Adrenal gland (tissue), 9 donors: ENCODE measurements at regions not wholly inside any gene's neighbourhood (a gene's known extent, or its start where the extent isn't known, plus 50 kb on each side); places are given as distances from the start of the nearest gene placed in this dataset.

Source experiments
- DNase-seq, 7 donors: peaks; one replicate each; pipeline ENCODE4 v3.0.0-alpha.2; 2019 to 2020
- H3K27ac ChIP-seq, 5 donors: fragments of 200-600 bp; sonication (generic) in 4 of 5; 1 replicate in 3 of 5; 2 replicates in 2 of 5; pipeline versions ENCODE4 v1.5.1 to v1.8.0; 2016 to 2020; ENCODE audit warnings: mild to moderate bottlenecking in 1 of 5
- H3K27me3 ChIP-seq: fragments of 200-600 bp; 2 replicates; pipeline ENCODE4 v1.8.0; 2021
- H3K36me3 ChIP-seq, 2 donors: fragments of 200-600 bp; replicated peaks in 1 of 2; 1 replicate in 1 of 2; 2 replicates in 1 of 2; pipeline versions ENCODE4 v1.5.1 to v1.8.0; 2018 to 2022
- H3K4me1 ChIP-seq, 2 donors: fragments of 200-600 bp; replicated peaks in 1 of 2; 1 replicate in 1 of 2; 2 replicates in 1 of 2; pipeline versions ENCODE4 v1.5.1 to v1.8.0; 2018 to 2021
- H3K4me3 ChIP-seq, 4 donors: fragments of 200-600 bp; sonication (generic) in 3 of 4; one replicate each; pipeline ENCODE4 v1.5.1; 2016 to 2018
- H3K9me3 ChIP-seq, 3 donors: fragments of 200-600 bp; sonication (generic) in 1 of 3; replicated peaks in 1 of 3; 1 replicate in 2 of 3; 2 replicates in 1 of 3; pipeline versions ENCODE4 v1.5.1 to v1.8.0; 2016 to 2021
- CTCF ChIP-seq, 6 experiments: fragments of 450-650 bp in 4 of 6; fragments of 200-600 bp in 2 of 6; sonication (generic) in 1 of 6; IDR thresholded peaks; 1 replicate in 5 of 6; 2 replicates in 1 of 6; pipeline versions ENCODE4 v1.5.1 to v1.8.0; 2016 to 2021; ENCODE audit warnings: antibody characterized with exemption in 6 of 6, mild to moderate bottlenecking in 2 of 6, moderate library complexity in 1 of 6
- POLR2A ChIP-seq, 2 donors: fragments of 450-650 bp; IDR thresholded peaks; one replicate each; pipeline ENCODE4 v1.6.1; 2017; ENCODE audit warnings: antibody characterized with exemption in 2 of 2, mild to moderate bottlenecking in 2 of 2, moderate library complexity in 1 of 2
- WGBS, 4 donors: extraction: QIAGEN DNeasy Blood & Tissue Kit in 2 of 4; methylation state at CpG; one replicate each; pipeline versions ENCODE4 v1.1.5 to v1.1.7; 2013 to 2017; 5-methylcytosine and 5-hydroxymethylcytosine counted together
- intact Hi-C, 2 donors: fragments of 100-400 bp; cut with DNase I; formaldehyde crosslinking; loops; one replicate each; pipeline versions ENCODE4 v1.14.1 to v1.15.0; 2022 to 2023
- donor health status: healthy with polysubstance abuse.
- donor health status: Bipolar disorder and iron deficiency.
- donor health status: DM: yes; HTN: yes; CAD: no.
- donor health status: DM: no; HTN: no; CAD: no.
- donor health status: DM: no; HTN: no; CAD: no.

- Histone ChIP-seq H3K4me1 (no peaks in the 10 kb centered on the region), H3K4me3 (no peak overlapping the region), H3K36me3 (no peaks in the 10 kb centered on the region), H3K9me3 (no peaks in the 10 kb centered on the region), H3K27me3 (no peaks in the 10 kb centered on the region), H3K27ac (no peak overlapping the region)
- WGBS, 4 donors, result 61 to 74% (median 68%) methylated on average over 3 of the region's 3 CpGs
- intact Hi-C loops, result no loop called here
- DNase-seq, result no peak
- TF ChIP-seq CTCF (IDR thresholded peaks at IDR 0.05), result no peak
- TF ChIP-seq POLR2A (IDR thresholded peaks at IDR 0.05), result no peak
Measured at GRCh38 chr18:41351430-41351829, 603.6 kb upstream of the PIK3C3 start.

GRCh38 chr18:41347057-41347456 lies 608.0 kb upstream of the PIK3C3 start:
- TF ChIP-seq POLR2A (IDR thresholded peaks at IDR 0.05), result no peak
- TF ChIP-seq CTCF (IDR thresholded peaks at IDR 0.05), result no peak
- WGBS, 4 donors, result 75 to 84% (median 79%) methylated on average over 3 of the region's 3 CpGs
- no peak overlapping the region for H3K4me3 ChIP-seq
- intact Hi-C loops, result no loop called here
- H3K27me3 ChIP-seq, result no peaks in the 10 kb centered on the region
- no peaks in the 10 kb centered on the region for H3K9me3 ChIP-seq
- no peaks in the 10 kb centered on the region for H3K36me3 ChIP-seq
- H3K4me1 ChIP-seq, result no peaks in the 10 kb centered on the region
- H3K27ac ChIP-seq, result no peak overlapping the region
- no peak for DNase-seq

- TF ChIP-seq CTCF (IDR thresholded peaks at IDR 0.05) (no peak), POLR2A (IDR thresholded peaks at IDR 0.05) (no peak)
- H3K27me3 ChIP-seq, result no peaks in the 10 kb centered on the region
- H3K27ac ChIP-seq, result no peak overlapping the region
- no peak overlapping the region for H3K4me3 ChIP-seq
- WGBS, 4 donors, result 64 to 86% (median 85%) methylated on average over 4 of the region's 4 CpGs
- H3K4me1 ChIP-seq, result no peaks in the 10 kb centered on the region
- intact Hi-C loops, result no loop called here
- H3K36me3 ChIP-seq, result no peaks in the 10 kb centered on the region
- H3K9me3 ChIP-seq, result no peaks in the 10 kb centered on the region
- DNase-seq, result no peak
Measured at GRCh38 chr18:41343808-41344207, 611.2 kb upstream of the PIK3C3 start.

- H3K27ac ChIP-seq, result no peak overlapping the region
- H3K4me3 ChIP-seq, result no peak overlapping the region
- 38 to 58% (median 40%) methylated on average over 1 of the region's 1 CpG for WGBS, 4 donors
- H3K9me3 ChIP-seq, result no peaks in the 10 kb centered on the region
- no peak for TF ChIP-seq POLR2A (IDR thresholded peaks at IDR 0.05)
- no peak for TF ChIP-seq CTCF (IDR thresholded peaks at IDR 0.05)
- no peaks in the 10 kb centered on the region for H3K36me3 ChIP-seq
- intact Hi-C loops, result no loop called here
- DNase-seq, result no peak
- no peaks in the 10 kb centered on the region for H3K4me1 ChIP-seq
- H3K27me3 ChIP-seq, result no peaks in the 10 kb centered on the region
Measured at GRCh38 chr18:41338341-41338740, 616.7 kb upstream of the PIK3C3 start.
